Suprapubic skin (tissue), 4 donors: ENCODE measurements at regions not wholly inside any gene's neighbourhood (a gene's known extent, or its start where the extent isn't known, plus 50 kb on each side); places are given as distances from the start of the nearest gene placed in this dataset.

Experiments used
- DNase-seq, 2 donors: peaks; one replicate each; pipeline ENCODE4 v3.0.0-alpha.2; 2019; ENCODE audit warnings: low spot score in 2 of 2
- H3K27ac ChIP-seq: fragments of 200-600 bp; sonication (generic); one replicate; pipeline ENCODE4 v1.5.1; 2019
- H3K27me3 ChIP-seq: fragments of 200-600 bp; sonication (generic); one replicate; pipeline ENCODE4 v1.5.1; 2019
- H3K36me3 ChIP-seq: fragments of 200-600 bp; sonication (generic); one replicate; pipeline ENCODE4 v1.5.1; 2019
- H3K4me1 ChIP-seq: fragments of 200-600 bp; sonication (generic); one replicate; pipeline ENCODE4 v1.5.1; 2019
- H3K4me3 ChIP-seq: fragments of 200-600 bp; sonication (generic); one replicate; pipeline ENCODE4 v1.5.1; 2019; ENCODE audit warnings: mild to moderate bottlenecking
- H3K9me3 ChIP-seq: fragments of 200-600 bp; sonication (generic); one replicate; pipeline ENCODE4 v1.5.1; 2019
- EP300 ChIP-seq: sonication (generic); formaldehyde crosslinking; IDR thresholded peaks from one replicate; pipeline ENCODE4 v1.6.1; 2017; ENCODE audit warnings: antibody characterized with exemption
- POLR2A ChIP-seq, 2 donors: fragments of 450-650 bp; IDR thresholded peaks; one replicate each; pipeline ENCODE4 v1.6.1; 2017; ENCODE audit warnings: antibody characterized with exemption in 2 of 2, mild to moderate bottlenecking in 2 of 2, moderate library complexity in 2 of 2
- POLR2AphosphoS5 ChIP-seq, 3 donors: sonication (generic); formaldehyde crosslinking; IDR thresholded peaks; one replicate each; pipeline ENCODE4 v1.6.1; 2017; ENCODE audit warnings: antibody characterized with exemption in 3 of 3
- WGBS: methylation state at CpG from one replicate; pipeline ENCODE4 v1.1.5; 2018; 5-methylcytosine and 5-hydroxymethylcytosine counted together
- TF ChIP-seq, protein P1 (sequence below), 2 donors: fragments of 200-600 bp in 1 of 2; fragments of 450-650 bp in 1 of 2; sonication (generic) in 1 of 2; IDR thresholded peaks; one replicate each; pipeline ENCODE4 v1.5.1; 2016 to 2019; ENCODE audit warnings: antibody characterized with exemption in 2 of 2, mild to moderate bottlenecking in 1 of 2, moderate library complexity in 1 of 2

GRCh38 chr1:22285549-22286396 is 142.9 kb upstream of the WNT4 start:
- H3K4me3 ChIP-seq = no peak overlapping the region
- no peaks in the 10 kb centered on the region for H3K9me3 ChIP-seq
- no peaks in the 10 kb centered on the region for H3K36me3 ChIP-seq
- H3K27me3 ChIP-seq = peaks cover 3% of the 10 kb centered on the region
- TF ChIP-seq, protein P1, sequence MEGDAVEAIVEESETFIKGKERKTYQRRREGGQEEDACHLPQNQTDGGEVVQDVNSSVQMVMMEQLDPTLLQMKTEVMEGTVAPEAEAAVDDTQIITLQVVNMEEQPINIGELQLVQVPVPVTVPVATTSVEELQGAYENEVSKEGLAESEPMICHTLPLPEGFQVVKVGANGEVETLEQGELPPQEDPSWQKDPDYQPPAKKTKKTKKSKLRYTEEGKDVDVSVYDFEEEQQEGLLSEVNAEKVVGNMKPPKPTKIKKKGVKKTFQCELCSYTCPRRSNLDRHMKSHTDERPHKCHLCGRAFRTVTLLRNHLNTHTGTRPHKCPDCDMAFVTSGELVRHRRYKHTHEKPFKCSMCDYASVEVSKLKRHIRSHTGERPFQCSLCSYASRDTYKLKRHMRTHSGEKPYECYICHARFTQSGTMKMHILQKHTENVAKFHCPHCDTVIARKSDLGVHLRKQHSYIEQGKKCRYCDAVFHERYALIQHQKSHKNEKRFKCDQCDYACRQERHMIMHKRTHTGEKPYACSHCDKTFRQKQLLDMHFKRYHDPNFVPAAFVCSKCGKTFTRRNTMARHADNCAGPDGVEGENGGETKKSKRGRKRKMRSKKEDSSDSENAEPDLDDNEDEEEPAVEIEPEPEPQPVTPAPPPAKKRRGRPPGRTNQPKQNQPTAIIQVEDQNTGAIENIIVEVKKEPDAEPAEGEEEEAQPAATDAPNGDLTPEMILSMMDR (IDR thresholded peaks at IDR 0.05) = no peak
- TF ChIP-seq POLR2A (IDR thresholded peaks at IDR 0.05) (no peak), POLR2AphosphoS5 (IDR thresholded peaks at IDR 0.05) (no peak), EP300 (no peak)
- DNase-seq = peak in 1 of 2 donors; percentile 74
- no peak overlapping the region for H3K27ac ChIP-seq
- peaks cover 5% of the 10 kb centered on the region for H3K4me1 ChIP-seq
- 94% methylated on average over 21 of the region's 37 CpGs for WGBS

- TF ChIP-seq POLR2A (IDR thresholded peaks at IDR 0.05) (no peak), EP300 (no peak), POLR2AphosphoS5 (IDR thresholded peaks at IDR 0.05) (no peak)
- TF ChIP-seq, protein P1 (IDR thresholded peaks at IDR 0.05) = no peak
- WGBS = no CpG with 5 or more reads among the region's 2 CpGs
- H3K9me3 ChIP-seq = no peaks in the 10 kb centered on the region
Measured at GRCh38 chr1:22286491-22286890, 143.6 kb upstream of the WNT4 start.

DNA sequence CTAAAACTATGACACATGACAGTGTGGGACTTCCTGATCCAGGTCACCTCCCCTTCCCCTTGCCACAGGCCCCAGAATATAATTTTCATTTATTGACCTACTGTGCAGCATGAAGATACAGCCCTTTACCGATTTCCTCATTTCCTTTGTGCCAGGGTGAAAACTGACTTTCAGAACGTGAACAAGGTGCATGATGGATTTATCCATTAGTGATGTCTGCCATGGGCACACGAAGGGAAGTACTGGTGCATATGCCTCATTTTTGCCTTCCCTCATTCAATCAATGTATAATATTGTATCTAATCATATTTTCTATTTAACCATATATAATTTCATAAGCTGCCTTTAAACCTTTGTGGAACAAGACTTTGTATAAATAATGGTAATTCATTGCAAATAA is 144.4 kb upstream of the WNT4 start:
- Histone ChIP-seq H3K36me3 (no peaks in the 10 kb centered on the region), H3K4me3 (no peak overlapping the region), H3K27ac (no peak overlapping the region), H3K9me3 (no peaks in the 10 kb centered on the region), H3K4me1 (peaks cover 5% of the 10 kb centered on the region), H3K27me3 (peaks cover 3% of the 10 kb centered on the region)
- TF ChIP-seq POLR2AphosphoS5 (IDR thresholded peaks at IDR 0.05) (no peak), EP300 (no peak), POLR2A (IDR thresholded peaks at IDR 0.05) (no peak)
- TF ChIP-seq, protein P1 (IDR thresholded peaks at IDR 0.05) = no peak
- DNase-seq = peak in 1 of 2 donors; percentile 3
- WGBS = 86% methylated on average over 3 of the region's 3 CpGs

More at GRCh38 chr1:22286491-22286890, 143.6 kb upstream of the WNT4 start:
- Histone ChIP-seq H3K27me3 (peaks cover 3% of the 10 kb centered on the region), H3K27ac (no peak overlapping the region), H3K36me3 (no peaks in the 10 kb centered on the region), H3K4me1 (peaks cover 5% of the 10 kb centered on the region), H3K4me3 (no peak overlapping the region)
- DNase-seq = no peak

DNA sequence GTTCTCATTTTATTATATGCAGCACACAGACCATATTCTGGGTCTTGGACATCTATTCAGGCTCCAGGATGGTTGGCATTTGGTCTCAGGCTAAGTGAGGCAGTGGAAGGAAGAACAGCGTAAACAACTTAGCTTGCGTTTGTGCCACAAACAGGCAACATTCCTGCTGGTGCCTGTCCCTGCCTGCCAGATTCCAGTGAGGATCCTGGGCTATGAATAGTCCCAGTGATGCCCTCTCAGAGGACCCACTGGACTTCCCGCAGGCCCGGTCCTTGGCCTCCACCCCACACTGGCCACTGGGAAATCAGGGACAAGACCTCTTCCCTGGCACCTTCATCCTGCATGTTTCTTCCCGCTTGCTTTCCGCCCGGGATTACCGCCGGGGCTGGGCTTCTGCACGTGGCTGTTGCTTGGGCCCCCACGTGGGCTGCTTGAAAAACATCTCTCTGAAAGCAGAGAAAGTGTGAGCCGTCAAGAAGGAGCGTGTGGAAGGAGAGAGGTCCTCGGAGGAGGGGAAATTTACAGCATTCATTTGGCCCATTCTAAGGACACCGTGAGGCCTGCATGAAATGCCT is 145.1 kb upstream of the WNT4 start:
- peaks cover 5% of the 10 kb centered on the region for H3K4me1 ChIP-seq
- DNase-seq = peak in 1 of 2 donors; percentile 47
- no peak overlapping the region for H3K4me3 ChIP-seq
- TF ChIP-seq POLR2AphosphoS5 (IDR thresholded peaks at IDR 0.05) = no peak
- TF ChIP-seq EP300 = no peak
- TF ChIP-seq, protein P1 (IDR thresholded peaks at IDR 0.05) = no peak
- TF ChIP-seq POLR2A (IDR thresholded peaks at IDR 0.05) = no peak
- H3K36me3 ChIP-seq = no peaks in the 10 kb centered on the region
- H3K27ac ChIP-seq = no peak overlapping the region
- WGBS = 47% methylated on average over 15 of the region's 15 CpGs
- H3K27me3 ChIP-seq = peaks cover 3% of the 10 kb centered on the region
- H3K9me3 ChIP-seq = no peaks in the 10 kb centered on the region

DNA sequence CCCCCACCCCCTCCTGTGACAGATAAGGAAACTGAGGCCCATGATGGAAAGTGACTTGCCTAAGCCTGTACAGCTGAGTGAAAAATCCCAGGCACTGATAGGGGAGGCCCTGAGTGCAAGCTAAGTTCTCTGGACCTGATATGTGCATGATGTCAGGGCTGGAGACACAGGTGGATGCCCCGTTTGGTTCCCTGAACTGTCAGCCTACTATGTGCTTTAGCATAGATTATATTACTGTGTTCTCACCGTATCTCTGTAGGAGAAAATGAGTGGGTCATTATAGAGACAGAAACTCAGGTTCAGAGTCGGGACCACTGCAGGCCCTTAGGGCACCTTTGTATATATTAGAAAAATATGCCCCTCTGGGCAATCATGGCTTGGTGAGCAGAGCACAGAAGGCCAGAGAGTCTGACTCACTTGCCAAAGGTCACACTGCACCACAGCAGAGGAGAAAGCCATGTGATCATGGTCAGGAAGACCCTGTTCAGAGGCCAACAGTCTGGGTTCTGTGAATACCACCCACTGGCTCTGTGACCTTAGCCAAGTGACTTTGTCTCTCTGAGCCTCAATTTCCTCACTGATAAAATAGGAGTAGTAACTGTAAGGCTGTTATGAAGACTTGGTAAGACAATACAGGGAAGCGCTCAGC is 145.8 kb upstream of the WNT4 start:
- peak in 1 of 2 donors; percentile 48 for DNase-seq
- H3K9me3 ChIP-seq = no peaks in the 10 kb centered on the region
- TF ChIP-seq POLR2AphosphoS5 (IDR thresholded peaks at IDR 0.05) = no peak
- TF ChIP-seq POLR2A (IDR thresholded peaks at IDR 0.05) = no peak
- TF ChIP-seq EP300 = no peak
- TF ChIP-seq, protein P1 (IDR thresholded peaks at IDR 0.05) = no peak
- H3K4me3 ChIP-seq = no peak overlapping the region
- WGBS = 76% methylated on average over 4 of the region's 4 CpGs
- H3K36me3 ChIP-seq = no peaks in the 10 kb centered on the region
- peaks cover 5% of the 10 kb centered on the region for H3K4me1 ChIP-seq
- H3K27ac ChIP-seq = no peak overlapping the region
- peaks cover 3% of the 10 kb centered on the region for H3K27me3 ChIP-seq
